HG03565 (cell line): ENCODE measurements at regions not wholly inside any gene's neighbourhood (a gene's known extent, or its start where the extent isn't known, plus 50 kb on each side); places are given as distances from the start of the nearest gene placed in this dataset.

Source experiments
- ATAC-seq: cut with Tn5 transposase; IDR thresholded peaks from one replicate; pipeline ENCODE4 v1.9.1; 2021; ENCODE audit warnings: mild to moderate bottlenecking, moderate library complexity; ENCODE audit not compliant: unreplicated experiment

DNA sequence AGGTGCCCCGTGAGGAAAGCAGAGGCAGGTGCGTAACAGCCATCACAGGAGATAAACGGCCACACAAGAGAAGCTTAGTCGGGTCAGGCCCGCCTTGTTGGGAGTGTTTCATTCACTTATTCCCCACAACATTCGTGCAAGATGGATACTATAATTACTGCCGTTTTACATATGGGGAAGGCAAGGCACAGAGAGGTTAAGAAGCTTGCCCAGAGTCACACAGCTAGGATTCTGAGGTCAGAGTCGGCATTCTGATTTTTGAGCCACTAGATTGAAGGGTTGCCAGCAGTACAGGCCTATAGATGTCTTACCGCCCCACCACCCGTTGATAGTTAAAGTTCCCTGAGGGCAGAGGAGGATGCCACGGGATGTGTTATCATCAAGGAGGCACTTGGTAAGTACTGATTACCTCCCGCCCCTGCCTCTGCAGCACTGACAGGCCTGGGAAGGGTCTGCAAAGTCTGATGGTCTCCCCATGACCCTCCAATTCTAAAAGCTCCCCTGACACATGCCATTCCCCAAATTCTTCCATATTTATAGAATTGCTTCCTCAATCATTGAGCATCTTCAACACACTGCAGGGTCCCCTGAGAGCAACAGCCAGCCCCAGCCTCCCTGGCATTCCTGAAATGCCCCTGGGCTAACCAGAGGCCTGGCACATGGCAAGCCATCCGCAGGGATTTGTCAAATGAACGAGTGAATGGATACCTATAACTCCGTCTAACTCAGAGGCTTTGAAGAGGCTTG is 74.7 kb upstream of the CLDN14 start:
- no peak for ATAC-seq

DNA sequence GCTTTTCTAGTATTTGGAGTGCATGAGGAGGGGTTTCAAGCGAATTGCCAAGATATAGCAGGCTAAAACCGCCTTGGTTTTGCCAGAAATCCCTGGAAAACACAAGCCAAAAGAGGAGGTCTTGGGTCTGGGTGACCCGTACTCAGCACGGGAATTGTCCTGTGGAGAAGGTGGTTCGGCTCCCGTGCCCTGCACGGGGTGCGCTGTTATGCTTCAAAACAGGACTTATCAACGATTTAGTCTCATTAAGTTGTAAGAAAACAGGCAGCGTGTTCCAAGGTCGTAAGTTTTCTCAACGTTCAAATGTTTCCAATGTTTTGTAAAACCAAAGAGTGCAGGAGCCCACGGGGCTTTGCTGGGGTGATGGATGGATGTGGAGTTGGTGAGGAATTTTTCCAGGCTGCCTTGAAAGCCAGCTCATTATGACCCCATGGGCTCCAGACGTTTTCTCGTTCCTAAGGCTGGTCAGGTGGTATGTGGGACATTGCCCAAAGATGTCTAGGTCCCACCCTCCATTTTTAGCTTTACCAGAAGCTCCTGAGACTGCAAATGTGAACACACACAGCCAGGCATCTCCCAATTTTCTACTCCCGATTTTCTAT is 75.4 kb upstream of the CLDN14 start:
- ATAC-seq = no peak

DNA sequence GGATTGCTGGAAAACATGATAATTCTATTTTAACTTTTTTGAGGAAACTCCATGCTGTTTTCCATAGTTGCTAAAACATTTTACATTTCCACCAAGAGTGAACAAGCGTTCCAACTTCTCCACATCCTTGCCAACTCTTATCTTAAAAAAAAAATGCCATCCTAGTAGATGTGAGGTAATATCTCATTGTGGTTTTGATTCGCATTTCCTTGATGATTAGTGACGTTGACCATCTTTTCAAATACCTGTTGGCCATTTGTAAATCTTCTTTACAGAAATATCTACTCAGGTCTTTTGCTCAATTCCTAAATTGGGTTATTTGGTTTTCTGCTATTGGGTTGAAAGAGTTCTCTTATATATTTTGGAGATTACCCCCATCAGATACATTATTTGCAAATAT is 77.4 kb upstream of the CLDN14 start:
- ATAC-seq = no peak

DNA sequence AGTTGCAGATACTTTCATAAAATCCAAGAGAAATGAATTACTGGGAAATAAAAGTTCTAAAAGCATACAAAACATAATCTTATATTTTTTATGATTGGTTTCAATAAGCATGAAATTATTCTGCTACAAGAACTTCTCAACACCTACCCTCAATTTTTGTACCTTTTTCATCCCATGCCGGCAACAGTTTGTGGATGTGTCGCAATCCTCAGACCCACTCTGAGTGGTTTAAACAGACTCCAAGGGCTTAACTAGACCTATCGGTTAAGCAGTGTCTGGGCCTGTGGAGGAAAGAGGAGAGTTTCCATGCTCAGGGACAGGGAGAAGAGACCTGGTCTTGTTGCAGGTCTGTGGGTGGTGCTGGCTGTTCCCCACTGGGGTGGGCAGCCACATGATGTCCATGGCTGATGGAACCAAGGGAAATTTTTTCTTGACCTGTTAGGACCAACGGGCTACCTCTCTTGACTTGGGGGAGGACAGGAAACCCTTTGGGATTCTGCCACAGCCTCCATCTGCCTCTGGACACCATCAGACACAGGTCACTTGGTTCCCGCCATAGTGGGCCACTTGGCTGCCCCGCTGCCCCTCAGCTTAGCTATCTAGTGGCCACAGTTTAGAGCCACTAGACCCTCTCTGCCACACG is 81.1 kb upstream of the CLDN14 start:
- no peak for ATAC-seq

DNA sequence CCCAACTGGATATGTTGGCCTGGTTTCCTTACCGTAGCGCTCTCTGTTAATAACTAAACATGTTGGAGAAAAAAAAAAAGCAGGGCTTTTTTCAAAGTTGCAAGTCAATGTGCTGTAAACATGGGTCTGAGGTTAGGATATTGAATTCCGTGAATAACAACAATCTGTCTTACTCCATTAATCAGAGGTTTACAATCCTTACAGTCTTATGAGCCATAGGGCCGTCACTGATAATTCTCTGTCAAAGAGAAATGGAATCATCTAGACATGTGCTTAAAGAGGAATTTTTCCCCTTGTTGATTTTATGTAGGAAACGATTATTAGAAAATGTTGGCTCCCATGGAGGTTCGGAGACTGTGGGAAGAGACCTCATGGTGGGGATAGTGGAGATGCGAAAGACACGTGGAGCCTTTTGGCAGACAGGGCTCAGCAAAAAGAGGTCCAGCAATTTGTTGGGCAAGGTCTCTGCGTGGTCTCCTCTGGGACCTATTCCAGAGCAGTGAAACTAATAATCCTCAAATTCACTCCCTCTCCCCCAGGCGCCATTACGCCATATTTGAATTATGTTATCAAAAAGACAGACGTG is 83.5 kb upstream of the CLDN14 start:
- no peak for ATAC-seq

DNA sequence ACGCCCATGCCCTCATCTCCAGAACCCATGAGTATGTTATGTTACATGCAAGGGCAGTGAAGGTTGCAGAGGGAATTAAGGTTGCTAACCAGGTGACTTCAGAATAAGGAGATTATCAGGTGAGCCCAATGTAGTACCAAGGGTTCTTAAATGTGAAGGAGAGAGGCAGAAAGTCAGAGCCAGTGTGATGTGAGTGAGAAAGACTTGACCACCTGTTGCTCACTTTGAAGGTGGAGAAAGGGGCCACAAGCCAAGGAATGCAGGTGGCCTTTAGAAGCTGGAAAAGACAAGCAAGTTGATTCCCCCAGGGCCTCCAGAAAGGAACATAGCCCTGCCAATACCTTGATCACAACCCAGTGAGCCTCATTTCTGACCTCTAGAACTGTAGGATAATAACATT is 84.7 kb upstream of the CLDN14 start:
- ATAC-seq = no peak

DNA sequence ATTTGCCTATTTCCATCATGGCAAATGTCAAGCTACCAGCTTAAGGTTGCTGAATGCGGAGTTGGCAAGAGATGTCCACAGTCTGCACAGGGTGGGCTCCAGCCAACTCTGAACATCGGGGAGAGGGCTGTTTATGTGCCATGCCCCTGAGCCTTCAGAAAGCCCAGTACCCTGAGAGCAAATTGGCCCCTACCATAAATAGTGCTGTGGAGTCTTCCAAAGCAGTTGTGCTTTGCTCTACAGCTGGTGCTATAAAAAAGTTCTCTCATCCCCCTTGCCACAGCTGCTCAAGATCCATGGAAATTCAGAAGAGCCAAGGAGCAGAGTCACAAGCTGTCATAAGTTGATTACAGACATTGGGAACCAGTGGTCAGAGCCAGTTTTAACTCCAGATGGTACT is 85.6 kb upstream of the CLDN14 start:
- ATAC-seq = no peak

DNA sequence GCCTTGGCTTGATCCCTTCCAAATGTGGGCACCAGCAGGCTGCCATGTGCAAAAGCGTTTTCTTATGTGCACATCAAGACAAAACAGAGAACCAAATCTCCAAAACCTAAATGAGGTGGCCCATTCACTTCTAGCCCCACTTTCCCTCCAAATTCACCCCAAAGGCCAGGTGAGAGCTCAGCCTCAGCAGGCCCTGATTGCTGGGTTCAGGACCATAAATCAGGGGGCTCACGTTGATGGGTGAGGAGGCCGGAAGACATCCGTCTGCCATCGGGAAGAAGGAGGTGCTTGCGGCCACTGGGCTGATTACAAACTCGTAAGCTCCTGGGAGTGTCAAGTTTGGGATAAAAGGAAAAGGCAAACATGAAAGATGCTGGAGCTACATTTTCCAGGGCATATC is 86.7 kb upstream of the CLDN14 start:
- ATAC-seq = no peak

DNA sequence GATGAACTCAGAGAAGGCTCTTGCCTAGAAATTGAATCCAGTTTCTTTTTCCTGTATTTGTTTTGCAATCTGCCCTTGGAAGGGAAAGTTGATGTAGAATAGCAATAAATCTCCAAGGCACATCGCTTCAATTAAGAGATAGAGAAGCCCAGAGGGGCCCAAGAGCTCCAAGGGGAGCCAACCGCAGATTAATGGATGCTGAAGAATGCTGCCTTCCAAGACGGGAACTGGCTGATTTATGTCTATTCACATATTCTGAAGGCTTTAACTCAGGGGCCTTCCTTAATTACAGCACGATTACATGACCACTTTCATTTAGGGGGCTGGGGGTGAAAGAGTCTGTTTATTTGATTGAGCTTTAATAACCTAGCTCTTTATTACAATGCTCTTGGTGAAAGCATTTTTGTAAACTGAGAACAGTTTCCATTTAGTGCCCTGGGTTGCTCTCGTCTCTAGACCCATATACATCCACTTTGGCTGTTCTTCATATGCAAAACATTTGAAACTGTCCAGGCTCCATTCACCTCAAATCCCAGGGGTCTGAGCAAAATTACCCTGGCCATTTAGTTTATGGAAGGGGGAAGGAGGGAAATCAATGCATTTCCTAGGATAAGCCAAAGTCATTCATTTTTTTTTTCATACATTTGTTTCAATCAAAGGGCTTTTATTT is 87.4 kb upstream of the CLDN14 start:
- ATAC-seq = no peak

DNA sequence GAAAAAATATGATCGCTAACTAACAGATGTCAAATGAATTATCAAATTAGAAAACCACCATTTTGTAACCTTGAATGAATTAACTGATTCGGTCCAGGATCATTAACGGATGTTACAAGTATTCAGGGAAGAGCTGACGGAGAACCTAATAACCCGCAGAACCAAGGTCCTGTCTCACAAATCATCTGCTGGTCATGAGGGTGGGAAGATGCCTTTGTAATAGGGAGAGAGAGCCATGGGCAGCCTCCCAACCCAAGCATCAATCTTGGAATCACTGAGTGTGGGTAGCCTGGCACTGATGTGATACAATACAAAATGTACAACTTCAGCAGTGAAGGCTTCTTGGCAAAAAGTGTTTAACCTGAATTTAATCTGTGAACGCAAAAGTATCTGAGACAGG is 89.6 kb upstream of the CLDN14 start:
- ATAC-seq = no peak

DNA sequence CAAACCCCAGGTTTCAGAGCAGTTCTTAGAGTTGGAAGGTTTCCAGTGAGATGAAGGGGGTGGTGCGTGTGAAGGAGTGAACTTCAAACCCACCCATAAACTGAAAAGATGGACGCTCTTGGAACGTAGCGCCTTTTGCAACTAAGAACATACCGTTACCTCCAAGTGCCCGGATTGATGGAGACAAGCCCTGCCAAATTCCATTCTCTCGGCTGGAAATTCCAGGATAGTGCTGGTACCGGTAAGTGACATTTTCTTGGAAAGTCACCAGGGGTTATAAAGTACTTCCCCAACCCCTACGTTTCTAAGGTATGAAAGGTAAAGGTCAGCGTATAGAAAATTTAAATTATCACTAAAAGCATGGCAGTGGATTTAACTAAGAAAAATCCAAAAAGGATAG is 91.6 kb upstream of the CLDN14 start:
- ATAC-seq = no peak

DNA sequence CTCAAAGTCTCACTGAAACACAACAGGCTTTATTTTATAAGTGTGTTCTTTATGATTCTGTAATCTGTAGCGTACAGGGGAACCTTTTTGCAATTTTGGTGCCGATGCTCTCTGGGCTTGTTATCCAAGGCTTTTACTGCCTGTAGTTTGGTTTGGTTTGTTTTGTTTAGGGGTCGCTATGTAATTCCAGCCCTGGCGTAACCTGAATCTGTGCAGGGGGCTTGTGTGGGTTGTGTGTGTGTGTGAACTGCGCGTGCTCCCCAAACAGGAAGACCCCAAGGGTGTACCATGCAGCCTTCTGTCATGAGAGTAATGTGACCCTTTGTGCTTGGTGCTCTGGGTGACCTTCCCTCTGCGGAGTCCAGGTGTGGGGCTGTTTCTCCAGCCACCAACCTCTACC is 92.1 kb upstream of the CLDN14 start:
- ATAC-seq = no peak

DNA sequence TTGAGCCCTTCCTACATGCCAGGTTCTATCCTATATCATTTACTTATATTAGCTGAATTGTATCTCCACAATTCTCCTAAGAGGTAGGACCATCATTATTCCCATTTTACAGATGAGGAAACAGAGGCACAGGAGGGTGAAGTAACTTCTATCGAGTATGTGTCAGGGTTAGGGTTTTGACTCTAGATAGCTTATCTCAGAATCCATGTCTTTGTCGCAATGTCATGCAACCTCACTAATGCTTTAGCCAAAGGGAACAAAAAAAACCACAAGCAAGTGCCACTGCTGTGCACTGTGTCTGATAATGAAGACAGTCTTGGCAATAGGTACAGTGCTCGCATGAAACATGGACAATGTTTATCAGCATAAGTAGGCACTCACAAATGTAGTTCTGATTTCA is 95.4 kb upstream of the CLDN14 start:
- no peak for ATAC-seq

DNA sequence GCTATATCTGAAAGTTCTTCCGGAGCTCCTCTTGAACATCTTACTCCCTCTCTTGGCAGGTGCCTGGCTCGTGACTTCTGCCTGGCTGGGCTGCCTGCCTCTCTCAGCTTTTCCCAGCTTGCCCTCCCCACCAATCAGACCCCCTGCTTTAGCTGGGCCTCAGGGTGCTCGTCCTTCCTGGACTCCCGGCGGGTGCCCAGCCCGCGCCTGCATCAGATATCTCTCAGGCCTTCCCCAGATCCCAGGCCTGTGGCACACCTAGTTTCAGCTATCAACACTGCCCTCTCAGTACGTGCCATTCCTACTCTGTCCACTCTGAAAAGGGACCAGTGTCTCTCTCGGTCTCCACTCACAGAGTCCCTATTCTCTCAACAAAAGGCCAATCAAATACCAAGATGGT is 96.5 kb upstream of the CLDN14 start:
- ATAC-seq = no peak

DNA sequence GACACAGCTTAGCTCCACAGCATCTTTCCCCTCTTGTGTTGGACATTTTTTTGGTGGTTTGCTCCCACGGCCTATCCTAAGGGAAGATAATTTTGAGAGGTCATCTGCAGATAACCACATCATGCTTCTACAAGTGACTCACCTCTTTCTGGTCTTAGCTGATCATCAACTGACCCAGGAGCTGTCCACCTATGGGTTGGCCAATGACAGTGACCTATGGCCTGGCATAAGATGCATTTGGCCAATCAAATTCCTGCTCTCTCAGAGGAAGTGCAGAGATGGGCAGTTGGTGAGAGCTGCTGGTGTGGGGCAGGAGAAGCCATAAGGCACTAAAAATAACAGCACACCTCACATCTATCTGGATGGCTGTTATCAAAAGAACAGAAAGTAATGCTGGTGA is 100.0 kb upstream of the CLDN14 start:
- ATAC-seq = no peak

DNA sequence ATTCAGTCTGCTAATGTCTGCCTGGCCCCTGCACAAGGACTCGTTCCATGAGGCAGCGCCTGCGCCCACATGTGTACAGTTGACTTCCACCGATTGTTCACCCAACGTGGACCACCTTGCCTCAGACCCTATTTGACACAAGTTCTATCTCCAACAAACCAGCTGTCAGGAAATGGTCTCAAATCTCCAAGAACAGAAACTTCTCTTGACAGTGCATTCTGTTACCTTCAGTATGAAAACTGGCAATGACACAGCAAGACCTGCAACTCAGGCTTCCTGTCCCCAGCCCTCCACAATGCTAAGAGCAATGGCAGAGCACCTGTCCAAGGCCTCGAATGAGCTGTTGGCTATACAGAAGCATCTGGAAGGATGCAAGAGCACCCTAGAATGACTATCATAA is 102.3 kb upstream of the CLDN14 start:
- no peak for ATAC-seq

DNA sequence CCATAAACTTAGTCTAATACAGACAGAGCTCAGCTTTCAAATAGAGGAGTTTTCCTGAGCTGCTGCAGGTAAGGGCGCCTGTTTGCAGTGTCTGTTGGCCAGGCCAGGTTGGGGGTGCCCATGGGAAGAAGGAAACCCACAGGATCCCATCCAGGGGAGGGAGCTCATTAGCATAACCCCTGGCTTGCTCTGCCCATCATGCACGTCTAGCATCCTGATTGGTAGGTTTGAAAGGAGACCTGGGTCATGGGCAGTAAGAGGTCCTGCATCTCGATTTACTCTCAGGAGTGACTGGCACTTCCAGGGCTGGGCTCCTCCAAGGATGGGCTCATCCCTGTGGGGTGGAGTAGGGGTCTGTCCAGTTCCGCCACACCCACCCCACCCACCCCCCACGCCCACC is 103.7 kb upstream of the CLDN14 start:
- no peak for ATAC-seq

DNA sequence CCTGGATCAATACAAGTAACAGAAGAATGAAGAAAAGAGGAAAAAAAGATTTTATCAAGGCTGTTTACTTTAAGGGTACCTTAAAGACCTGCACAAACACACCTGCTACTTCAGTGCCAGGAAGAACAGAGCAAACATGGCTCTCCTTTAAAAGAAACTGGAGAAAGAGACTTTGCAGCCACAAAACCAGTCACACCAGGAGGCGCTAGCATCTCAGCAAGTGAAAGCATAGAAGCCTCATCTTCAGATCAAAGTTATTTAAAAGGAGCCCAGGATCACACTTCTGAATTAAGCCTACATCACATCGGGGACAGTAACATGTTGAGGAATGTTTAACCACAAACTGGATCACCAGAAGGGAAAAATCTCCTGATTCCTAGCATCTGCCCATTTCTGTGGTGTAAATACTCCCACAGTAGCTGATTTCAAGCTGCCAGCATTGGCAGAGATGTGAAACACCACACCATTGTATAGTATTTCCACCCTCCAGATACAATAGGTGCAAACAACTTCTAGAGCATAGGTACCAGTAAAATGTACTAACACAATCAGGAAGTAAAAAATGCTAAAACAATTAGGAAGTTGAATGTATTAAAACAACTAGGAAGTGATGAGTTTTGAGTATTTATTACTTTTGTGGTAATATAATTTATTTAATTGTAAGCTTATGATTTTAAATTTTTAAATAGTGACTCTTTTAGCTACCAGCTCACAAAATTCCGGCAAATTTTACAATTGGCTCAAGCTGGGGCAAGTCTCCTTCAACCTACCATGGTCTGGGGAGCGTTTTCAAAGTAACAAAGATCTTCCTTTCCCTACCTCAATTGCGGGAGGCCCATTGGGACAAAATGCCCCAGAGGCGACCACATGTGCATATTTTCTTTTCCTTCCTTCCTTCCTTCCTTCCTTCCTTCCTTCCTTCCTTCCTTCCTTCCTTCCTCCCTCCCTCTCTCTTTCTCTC is 105.3 kb upstream of the CLDN14 start:
- ATAC-seq = no peak

DNA sequence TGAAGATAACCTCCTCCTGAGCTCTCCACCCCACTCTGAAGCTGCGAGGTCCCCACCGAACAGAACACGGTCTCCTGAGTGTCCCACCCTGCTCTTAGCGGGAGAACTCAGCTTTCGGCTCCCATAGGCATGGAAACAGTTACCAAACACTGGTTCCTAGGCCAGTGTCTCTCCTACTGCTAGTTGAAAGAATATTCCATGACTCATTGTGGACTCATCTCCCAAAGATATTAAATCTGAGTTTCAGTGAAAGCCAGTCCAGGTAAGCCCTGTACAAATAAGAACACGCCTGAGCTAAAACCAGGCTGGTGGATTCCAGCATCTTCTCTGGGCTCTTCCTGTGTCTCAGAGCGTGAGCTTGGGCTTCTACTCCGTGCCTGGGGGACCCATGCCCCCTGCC is 107.5 kb upstream of the CLDN14 start:
- no peak for ATAC-seq

DNA sequence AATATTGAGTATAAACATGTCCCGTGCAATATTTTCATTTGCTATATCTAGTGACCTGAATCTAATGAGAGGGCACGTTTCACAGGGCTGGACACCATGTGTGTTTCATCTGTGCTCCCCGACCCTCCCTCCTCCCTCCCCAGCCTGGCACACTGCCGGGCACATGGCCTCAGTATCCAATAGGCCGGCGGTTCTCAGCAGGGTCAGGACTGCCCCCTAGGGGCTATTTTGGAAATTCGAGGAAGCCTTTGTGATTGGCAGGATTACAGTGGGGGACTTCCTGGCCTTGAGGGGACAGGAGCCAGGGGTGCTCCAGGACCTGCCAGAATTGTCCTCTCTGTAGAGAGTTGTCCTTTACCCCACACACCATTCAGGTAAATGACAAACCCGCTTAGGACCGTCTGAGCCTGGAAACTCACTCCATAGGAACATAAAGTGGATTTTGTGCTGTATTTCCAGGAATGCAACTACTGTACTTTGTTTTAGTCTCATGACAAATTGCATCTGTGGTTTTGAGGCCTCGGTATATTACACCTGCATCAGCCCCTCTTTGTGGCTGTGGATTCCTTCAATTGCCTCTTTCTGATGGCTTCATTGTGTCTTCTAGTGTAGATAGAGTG is 109.5 kb upstream of the SIM2 start:
- no peak for ATAC-seq
